Cardiac fibroblast (primary cell): ENCODE measurements at regions not wholly inside any gene's neighbourhood (a gene's known extent, or its start where the extent isn't known, plus 50 kb on each side); places are given as distances from the start of the nearest gene placed in this dataset.
"Not testable (repeated sequence)": the region's sequence is repeated elsewhere in the genome, so short reads cannot be mapped to it uniquely, and the experiment has no call there.

ENCODE experiments used
- DNase-seq, 2 donors: peaks; one replicate each; pipeline versions ENCODE4 v3.0.0 to v3.0.0-alpha.2; 2010; ENCODE audit warnings: low read depth in 2 of 2
- H3K4me3 ChIP-seq, 2 donors: replicated peaks in 1 of 2; 1 replicate in 1 of 2; 2 replicates in 1 of 2; pipeline ENCODE4 v1.5.1; 2011; ENCODE audit warnings: low read depth in 2 of 2, low read length in 2 of 2, mild to moderate bottlenecking in 2 of 2, moderate library complexity in 1 of 2
- TF ChIP-seq, protein P1 (sequence below): IDR thresholded peaks from one replicate; pipeline ENCODE4 v1.5.1; 2011; ENCODE audit warnings: low read depth, mild to moderate bottlenecking, low read length, inconsistent platforms

- not testable (repeated sequence) for DNase-seq
These were observed 195.8 kb downstream of the TMEM121 start for GRCh38 chr14:105721996-105722709.

GRCh38 chr14:105723271-105723670 lies 196.9 kb downstream of the TMEM121 start:
- not testable (repeated sequence) for H3K4me3 ChIP-seq, DNase-seq

More at GRCh38 chr14:105721996-105722709, 195.8 kb downstream of the TMEM121 start:
- not testable (repeated sequence) for H3K4me3 ChIP-seq

GRCh38 chr14:105723776-105724175 lies 197.4 kb downstream of the TMEM121 start:
- not testable (repeated sequence) for DNase-seq, H3K4me3 ChIP-seq

DNA sequence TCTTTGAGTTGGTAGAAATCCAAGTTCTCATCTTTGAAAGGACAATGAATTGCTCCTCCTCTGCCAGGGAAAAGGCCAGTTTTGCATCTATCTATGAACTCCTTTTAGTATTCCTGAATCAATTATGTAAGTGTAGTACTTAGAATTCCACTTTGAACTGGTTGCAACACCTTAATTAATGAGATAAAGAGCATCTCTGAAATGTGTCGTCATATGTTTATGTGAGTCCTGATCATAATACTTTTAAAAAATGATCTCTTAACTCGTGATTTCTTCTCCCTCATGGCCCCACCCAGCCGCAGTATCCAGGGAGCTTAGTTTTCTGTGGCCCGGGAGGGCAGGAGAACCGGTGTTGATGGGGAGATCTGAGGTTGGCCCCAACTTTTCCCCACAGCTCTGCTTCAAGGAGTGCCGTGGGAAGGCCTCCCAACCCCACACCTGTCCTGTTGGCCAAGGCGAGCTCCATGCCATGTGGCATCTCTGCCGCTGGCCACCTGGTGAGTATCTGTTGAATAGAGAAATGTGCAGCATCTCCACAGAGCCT lies 203.5 kb downstream of the TMEM121 start:
- H3K4me3 ChIP-seq, DNase-seq: not testable (repeated sequence)

GRCh38 chr14:105730731-105731130 lies 204.3 kb downstream of the TMEM121 start:
- not testable (repeated sequence) for H3K4me3 ChIP-seq, DNase-seq

DNA sequence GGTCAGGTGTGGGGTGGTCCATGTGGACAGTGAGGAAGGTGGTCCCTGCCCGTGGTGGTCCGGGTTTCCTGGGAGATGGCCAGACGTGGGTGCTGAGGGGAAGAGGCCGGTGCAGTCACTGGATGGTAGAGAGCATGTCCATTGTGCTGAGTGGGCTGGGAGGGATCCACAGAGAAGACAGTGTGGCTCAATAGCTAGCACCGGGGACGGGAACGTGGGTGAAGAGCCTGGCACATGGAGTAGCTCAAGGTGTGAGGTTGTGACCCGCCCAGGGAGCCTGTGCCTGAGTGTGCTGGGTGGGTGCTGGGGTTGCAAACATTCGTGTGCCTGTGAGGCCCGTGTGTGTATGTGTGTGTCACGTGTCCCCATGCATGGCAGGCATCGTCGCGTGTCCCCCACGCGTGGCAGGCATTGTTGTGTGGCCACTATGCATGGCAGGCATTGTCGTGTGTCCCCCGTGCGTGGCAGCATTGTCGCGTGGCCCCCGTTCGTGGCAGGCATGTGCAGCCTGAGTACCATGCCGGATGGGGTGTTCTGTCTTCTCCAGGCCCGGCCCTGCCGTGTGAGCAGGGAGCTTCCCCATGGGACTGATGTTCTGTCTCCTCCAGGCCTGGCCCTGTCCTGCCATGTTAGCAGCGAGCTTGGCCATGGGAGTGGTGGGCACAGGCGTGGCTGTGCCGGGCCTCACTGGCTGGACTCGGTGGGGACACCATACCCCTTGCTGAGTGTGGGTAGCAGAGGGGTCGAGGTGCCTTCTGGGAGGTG lies 205.0 kb downstream of the TMEM121 start:
- DNase-seq, H3K4me3 ChIP-seq: not testable (repeated sequence)

DNA sequence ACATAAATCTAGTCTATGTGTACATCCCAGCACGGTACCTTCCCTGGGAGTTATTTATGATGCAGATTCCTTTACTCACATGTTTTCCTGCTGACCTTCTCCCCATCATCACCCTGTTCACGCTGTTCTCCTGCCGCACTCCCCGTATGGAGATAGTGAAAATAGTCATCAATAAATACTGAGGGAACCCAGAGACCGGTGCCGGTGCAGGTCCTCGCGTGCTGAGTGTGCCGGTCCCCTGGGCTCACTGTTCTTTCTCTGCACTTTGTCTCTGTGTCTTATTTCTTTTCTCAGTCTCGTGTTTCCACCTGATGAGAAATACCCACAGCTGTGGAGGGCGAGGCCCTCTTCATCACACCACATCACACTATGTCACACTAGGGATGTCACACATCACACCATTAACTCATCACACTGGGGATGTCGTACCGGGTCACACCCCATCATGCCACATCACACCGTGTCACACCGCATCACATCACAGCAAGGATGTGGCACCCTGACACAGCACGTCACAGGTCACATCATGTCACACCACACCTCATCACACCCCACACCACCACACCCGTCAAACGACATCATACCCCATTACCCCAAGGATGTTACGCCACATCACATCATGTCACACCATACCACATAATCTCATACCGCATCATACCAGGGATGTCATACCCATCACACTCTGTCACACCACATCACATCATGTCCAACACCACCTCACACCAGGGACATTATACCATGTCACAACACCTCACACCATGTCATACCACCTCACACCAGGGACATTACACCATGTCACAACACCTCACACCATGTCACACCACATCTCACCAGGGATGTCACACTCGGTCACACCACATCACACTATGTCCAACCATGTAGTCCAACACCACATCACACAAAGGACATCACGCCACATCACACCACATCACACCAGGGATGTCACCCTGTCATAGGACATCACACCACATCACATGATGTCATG lies 207.0 kb downstream of the TMEM121 start:
- H3K4me3 ChIP-seq, result no peak overlapping the region
- DNase-seq, result no peak
- TF ChIP-seq, protein P1, sequence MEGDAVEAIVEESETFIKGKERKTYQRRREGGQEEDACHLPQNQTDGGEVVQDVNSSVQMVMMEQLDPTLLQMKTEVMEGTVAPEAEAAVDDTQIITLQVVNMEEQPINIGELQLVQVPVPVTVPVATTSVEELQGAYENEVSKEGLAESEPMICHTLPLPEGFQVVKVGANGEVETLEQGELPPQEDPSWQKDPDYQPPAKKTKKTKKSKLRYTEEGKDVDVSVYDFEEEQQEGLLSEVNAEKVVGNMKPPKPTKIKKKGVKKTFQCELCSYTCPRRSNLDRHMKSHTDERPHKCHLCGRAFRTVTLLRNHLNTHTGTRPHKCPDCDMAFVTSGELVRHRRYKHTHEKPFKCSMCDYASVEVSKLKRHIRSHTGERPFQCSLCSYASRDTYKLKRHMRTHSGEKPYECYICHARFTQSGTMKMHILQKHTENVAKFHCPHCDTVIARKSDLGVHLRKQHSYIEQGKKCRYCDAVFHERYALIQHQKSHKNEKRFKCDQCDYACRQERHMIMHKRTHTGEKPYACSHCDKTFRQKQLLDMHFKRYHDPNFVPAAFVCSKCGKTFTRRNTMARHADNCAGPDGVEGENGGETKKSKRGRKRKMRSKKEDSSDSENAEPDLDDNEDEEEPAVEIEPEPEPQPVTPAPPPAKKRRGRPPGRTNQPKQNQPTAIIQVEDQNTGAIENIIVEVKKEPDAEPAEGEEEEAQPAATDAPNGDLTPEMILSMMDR, result no peak

DNA sequence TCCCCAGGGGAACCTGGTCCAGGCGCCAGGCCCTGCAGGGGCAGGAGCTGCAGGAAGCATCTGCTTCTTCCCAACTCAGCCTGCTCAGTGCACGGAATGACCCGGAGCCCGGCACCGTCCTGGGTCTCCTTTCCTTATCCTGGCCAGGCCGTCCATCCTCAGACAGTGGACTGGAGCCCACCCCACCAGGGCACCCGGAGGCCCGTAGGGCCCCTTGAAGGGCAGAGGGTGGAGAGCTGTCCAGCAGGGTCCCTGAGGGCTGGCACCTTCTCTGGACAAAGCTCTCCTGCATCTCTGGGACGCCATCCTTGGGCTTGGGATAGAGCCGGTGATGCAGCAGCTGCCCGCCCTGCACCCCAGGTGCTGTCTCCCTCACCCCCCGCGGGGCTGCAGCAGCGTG lies 207.9 kb downstream of the TMEM121 start:
- H3K4me3 ChIP-seq, DNase-seq: not testable (repeated sequence)

DNA sequence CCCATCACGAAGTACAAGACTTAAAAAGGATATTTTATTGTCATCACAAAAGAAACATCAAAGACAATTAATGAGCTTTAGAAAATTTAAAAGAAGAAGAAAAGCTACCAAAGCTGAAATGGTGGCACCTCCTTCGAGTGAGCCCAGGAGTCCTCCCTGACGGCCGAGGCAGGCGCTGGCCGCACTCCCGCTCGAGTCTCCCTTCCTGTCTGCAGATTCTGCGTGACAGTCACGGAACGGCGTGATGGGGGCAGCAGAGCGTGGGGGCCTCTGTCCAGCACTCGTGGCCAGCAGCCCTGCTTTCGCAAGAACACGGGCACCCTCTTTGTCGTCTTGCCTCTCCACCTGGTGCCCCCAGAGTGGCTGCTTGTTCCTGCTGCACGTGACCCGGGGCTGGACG lies 209.9 kb downstream of the TMEM121 start:
- not testable (repeated sequence) for H3K4me3 ChIP-seq, DNase-seq

- no peak overlapping the region for H3K4me3 ChIP-seq
- TF ChIP-seq, protein P1, result no peak
- no peak for DNase-seq
These were observed 211.3 kb downstream of the TMEM121 start for GRCh38 chr14:105737504-105738246.
